ENCODE measurements at regions not wholly inside any gene's neighbourhood (a gene's known extent, or its start where the extent isn't known, plus 50 kb on each side); places are given as distances from the start of the nearest gene placed in this dataset.

GRCh38 chr11:95653680-95654079, 135.9 kb downstream of the FAM76B start:
- Histone ChIP-seq H3K79me2 (ENCODE audit: insufficient read depth, low read length) (no peaks in the 10 kb centered on the region), H3K4ac (ENCODE audit: low read depth, low read length) (no peak overlapping the region), H3K79me1 (ENCODE audit: insufficient read depth, low read depth, low read length, poor library complexity, severe bottlenecking) (no peaks in the 10 kb centered on the region), H3K9me3 (ENCODE audit: control insufficient read depth, low read depth, low read length) (no peaks in the 10 kb centered on the region), H2AK5ac (ENCODE audit: insufficient read length, low read length) (no peak overlapping the region), H3K23ac (ENCODE audit: insufficient read length, low read depth, low read length) (no peak overlapping the region), H3K14ac (ENCODE audit: insufficient read depth, low read length) (no peak overlapping the region), H3T11ph (ENCODE audit: low read length) (no peak overlapping the region), H3K18ac (ENCODE audit: insufficient read length, low read depth, low read length) (no peak overlapping the region), H2BK5ac (ENCODE audit: insufficient read length, low read length) (no peak overlapping the region), H3K27me3 (ENCODE audit: insufficient read depth, low read length) (no peaks in the 10 kb centered on the region), H2BK12ac (ENCODE audit: insufficient read length, low read depth, low read length) (no peak overlapping the region), H2BK120ac (ENCODE audit: low read depth, low read length, poor library complexity, severe bottlenecking) (no peak overlapping the region), H2BK15ac (ENCODE audit: low read depth, low read length) (no peak overlapping the region), H3K56ac (ENCODE audit: insufficient read length, low read depth, low read length) (no peak overlapping the region), H2BK20ac (ENCODE audit: low read depth, low read length, poor library complexity, severe bottlenecking) (no peak overlapping the region), H4K91ac (ENCODE audit: insufficient read length, low read depth, low read length) (no peak overlapping the region), H4K5ac (ENCODE audit: insufficient read length, low read depth, low read length) (no peak overlapping the region), H3K9ac (ENCODE audit: extremely low read depth, insufficient read length, low read length) (no peak overlapping the region), H2AFZ (ENCODE audit: low read length) (no peak overlapping the region), H3K4me1 (ENCODE audit: insufficient read depth, low read length) (no peaks in the 10 kb centered on the region), H4K8ac (replicated peaks; ENCODE audit: insufficient read length, low read depth, low read length) (no peak overlapping the region), H4K20me1 (ENCODE audit: control insufficient read depth, insufficient read depth, insufficient read length) (no peaks in the 10 kb centered on the region), H3K23me2 (ENCODE audit: insufficient read length, low read depth, low read length, poor library complexity, severe bottlenecking) (no peaks in the 10 kb centered on the region), H3K4me2 (ENCODE audit: insufficient read depth, insufficient read length, low read length) (no peak overlapping the region), H3K27ac (ENCODE audit: insufficient read length, low read depth, low read length) (no peak overlapping the region)
- Mint-ChIP-seq H3K27me3 (ENCODE audit: low read depth) (no peaks in the 10 kb centered on the region), H3K36me3 (ENCODE audit: insufficient read depth in 1 of 3, low read depth in 3 of 3) (no peaks in the 10 kb centered on the region), H3K9me3 (no peaks in the 10 kb centered on the region), H3K4me3 (no peak overlapping the region), H3K27ac (no peak overlapping the region), H3K4me1 (peaks cover 4% of the 10 kb centered on the region in 2 experiments; a peak in 3 of 4 replicates)
- no peak for DNase-seq
- WGBS (ENCODE audit: extremely low coverage, insufficient read length, low lambda C conversion rate), result no CpG with 5 or more reads among the region's 1 CpG
- TF ChIP-seq, protein P1, sequence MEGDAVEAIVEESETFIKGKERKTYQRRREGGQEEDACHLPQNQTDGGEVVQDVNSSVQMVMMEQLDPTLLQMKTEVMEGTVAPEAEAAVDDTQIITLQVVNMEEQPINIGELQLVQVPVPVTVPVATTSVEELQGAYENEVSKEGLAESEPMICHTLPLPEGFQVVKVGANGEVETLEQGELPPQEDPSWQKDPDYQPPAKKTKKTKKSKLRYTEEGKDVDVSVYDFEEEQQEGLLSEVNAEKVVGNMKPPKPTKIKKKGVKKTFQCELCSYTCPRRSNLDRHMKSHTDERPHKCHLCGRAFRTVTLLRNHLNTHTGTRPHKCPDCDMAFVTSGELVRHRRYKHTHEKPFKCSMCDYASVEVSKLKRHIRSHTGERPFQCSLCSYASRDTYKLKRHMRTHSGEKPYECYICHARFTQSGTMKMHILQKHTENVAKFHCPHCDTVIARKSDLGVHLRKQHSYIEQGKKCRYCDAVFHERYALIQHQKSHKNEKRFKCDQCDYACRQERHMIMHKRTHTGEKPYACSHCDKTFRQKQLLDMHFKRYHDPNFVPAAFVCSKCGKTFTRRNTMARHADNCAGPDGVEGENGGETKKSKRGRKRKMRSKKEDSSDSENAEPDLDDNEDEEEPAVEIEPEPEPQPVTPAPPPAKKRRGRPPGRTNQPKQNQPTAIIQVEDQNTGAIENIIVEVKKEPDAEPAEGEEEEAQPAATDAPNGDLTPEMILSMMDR (conservative IDR thresholded peaks at IDR 0.05), result no peak
